CD4-positive, CD25-positive, alpha-beta regulatory T cell (primary cell): ENCODE measurements at regions not wholly inside any gene's neighbourhood (a gene's known extent, or its start where the extent isn't known, plus 50 kb on each side); places are given as distances from the start of the nearest gene placed in this dataset.

ENCODE experiments used
- ATAC-seq, 2 donors: fragments of 150-1000 bp; cut with Tn5 transposase; one replicate each; pipeline ENCODE4 v1.10.0; 2021; ENCODE audit warnings: low read depth in 2 of 2, moderate number of reproducible peaks in 2 of 2, moderate library complexity in 1 of 2
- DNase-seq, 3 donors: peaks; one replicate each; pipeline versions ENCODE4 v3.0.0 to v3.0.0-alpha.2; 2012 to 2022; ENCODE audit warnings: mixed read lengths in 1 of 3
- H3K27ac ChIP-seq: one replicate; pipeline ENCODE4 v1.7.0; 2013; ENCODE audit warnings: mild to moderate bottlenecking, low read length; ENCODE audit not compliant: insufficient read depth, poor library complexity, severe bottlenecking
- H3K27me3 ChIP-seq: one replicate; pipeline ENCODE4 v1.7.0; 2013; ENCODE audit warnings: low read length; ENCODE audit not compliant: control insufficient read depth, insufficient read depth
- H3K36me3 ChIP-seq: one replicate; pipeline ENCODE4 v1.7.0; 2013; ENCODE audit warnings: mild to moderate bottlenecking, low read length, moderate library complexity; ENCODE audit not compliant: control insufficient read depth, insufficient read depth
- H3K4me1 ChIP-seq: 2 replicates; pipeline ENCODE4 v1.7.0; 2013; ENCODE audit warnings: mild to moderate bottlenecking, low read length; ENCODE audit not compliant: insufficient read depth, control insufficient read depth, poor library complexity, severe bottlenecking
- H3K4me3 ChIP-seq: one replicate; pipeline ENCODE4 v1.7.0; 2013; ENCODE audit warnings: low read depth, mild to moderate bottlenecking, low read length, moderate library complexity
- H3K9me3 ChIP-seq, 2 experiments: 1 replicate in 1 of 2; 2 replicates in 1 of 2; pipeline ENCODE4 v1.7.0; 2013; ENCODE audit warnings: low read length in 2 of 2, mild to moderate bottlenecking in 1 of 2, moderate library complexity in 1 of 2; ENCODE audit not compliant: control insufficient read depth in 2 of 2
- H3K27ac Mint-ChIP-seq, 3 donors: one replicate each; pipeline ENCODE4 v1.8.0; 2020 to 2022; ENCODE audit warnings: mild to moderate bottlenecking in 3 of 3, mixed read lengths in 3 of 3, moderate library complexity in 2 of 3
- H3K27me3 Mint-ChIP-seq: one replicate; pipeline ENCODE4 v1.8.0; 2022; ENCODE audit warnings: mild to moderate bottlenecking, mixed read lengths
- H3K36me3 Mint-ChIP-seq: one replicate; pipeline ENCODE4 v1.8.0; 2020; ENCODE audit warnings: mixed read lengths
- H3K4me1 Mint-ChIP-seq, 4 donors: one replicate each; pipeline ENCODE4 v1.8.0; 2020 to 2022; ENCODE audit warnings: mixed read lengths in 4 of 4, mild to moderate bottlenecking in 1 of 4
- H3K4me3 Mint-ChIP-seq, 4 donors: one replicate each; pipeline ENCODE4 v1.8.0; 2020 to 2022; ENCODE audit warnings: mild to moderate bottlenecking in 4 of 4, mixed read lengths in 4 of 4, moderate library complexity in 3 of 4
- H3K9me3 Mint-ChIP-seq, 7 donors: one replicate each; pipeline ENCODE4 v1.8.0; 2020 to 2022; ENCODE audit warnings: mixed read lengths in 7 of 7, mild to moderate bottlenecking in 3 of 7, moderate library complexity in 2 of 7

- H3K27me3 ChIP-seq, result no peaks in the 10 kb centered on the region
- no peaks in the 10 kb centered on the region for H3K36me3 ChIP-seq
- no peaks in the 10 kb centered on the region for H3K4me1 ChIP-seq
- Mint-ChIP-seq H3K27ac (no peak overlapping the region), H3K9me3 (no peaks in the 10 kb centered on the region), H3K27me3 (no peaks in the 10 kb centered on the region), H3K36me3 (no peaks in the 10 kb centered on the region), H3K4me1 (no peaks in the 10 kb centered on the region), H3K4me3 (no peak overlapping the region)
- DNase-seq, result no peak
- ATAC-seq, result no peak
- no peak overlapping the region for H3K27ac ChIP-seq
- no peaks in the 10 kb centered on the region for H3K9me3 ChIP-seq
- no peak overlapping the region for H3K4me3 ChIP-seq
These were observed 586.9 kb upstream of the NR3C2 start for GRCh38 chr4:149029056-149029651.

- no peaks in the 10 kb centered on the region for H3K9me3 ChIP-seq
- Mint-ChIP-seq H3K27ac (no peak overlapping the region), H3K27me3 (no peaks in the 10 kb centered on the region), H3K4me3 (no peak overlapping the region), H3K36me3 (no peaks in the 10 kb centered on the region), H3K4me1 (no peaks in the 10 kb centered on the region), H3K9me3 (peaks cover 0 to under 1% (median 0%) of the 10 kb centered on the region in 7 donors)
- no peak overlapping the region for H3K4me3 ChIP-seq
- ATAC-seq (no peak), DNase-seq (no peak)
- H3K27ac ChIP-seq, result no peak overlapping the region
- H3K36me3 ChIP-seq, result no peaks in the 10 kb centered on the region
- H3K27me3 ChIP-seq, result no peaks in the 10 kb centered on the region
- no peaks in the 10 kb centered on the region for H3K4me1 ChIP-seq
These were observed 584.5 kb upstream of the NR3C2 start for GRCh38 chr4:149026696-149027095.

- H3K27ac Mint-ChIP-seq, result no peak overlapping the region
- no peaks in the 10 kb centered on the region for H3K9me3 ChIP-seq
- H3K36me3 ChIP-seq, result no peaks in the 10 kb centered on the region
- DNase-seq (no peak), ATAC-seq (no peak)
- H3K4me3 ChIP-seq, result no peak overlapping the region
- no peaks in the 10 kb centered on the region for H3K4me1 Mint-ChIP-seq
- no peak overlapping the region for H3K27ac ChIP-seq
- peaks cover 4% of the 10 kb centered on the region for H3K27me3 Mint-ChIP-seq
- no peaks in the 10 kb centered on the region for H3K4me1 ChIP-seq
- H3K4me3 Mint-ChIP-seq, result no peak overlapping the region
- H3K9me3 Mint-ChIP-seq, result peaks cover 0 to 9% (median 1%) of the 10 kb centered on the region in 7 donors
- H3K27me3 ChIP-seq, result no peaks in the 10 kb centered on the region
- no peaks in the 10 kb centered on the region for H3K36me3 Mint-ChIP-seq
These were observed 575.0 kb upstream of the NR3C2 start for GRCh38 chr4:149017002-149017734.

- H3K36me3 ChIP-seq, result no peaks in the 10 kb centered on the region
- Mint-ChIP-seq H3K36me3 (no peaks in the 10 kb centered on the region), H3K27ac (no peak overlapping the region), H3K9me3 (peaks cover 0 to 7% (median 0%) of the 10 kb centered on the region in 7 donors), H3K4me3 (no peak overlapping the region), H3K4me1 (no peaks in the 10 kb centered on the region), H3K27me3 (no peaks in the 10 kb centered on the region)
- no peaks in the 10 kb centered on the region for H3K27me3 ChIP-seq
- no peaks in the 10 kb centered on the region for H3K4me1 ChIP-seq
- H3K9me3 ChIP-seq, result no peaks in the 10 kb centered on the region
- H3K27ac ChIP-seq, result no peak overlapping the region
- H3K4me3 ChIP-seq, result no peak overlapping the region
- ATAC-seq, result no peak
- no peak for DNase-seq
These were observed 567.0 kb upstream of the NR3C2 start for GRCh38 chr4:149009223-149009622.

GRCh38 chr4:149008415-149009025 lies 566.3 kb upstream of the NR3C2 start:
- Histone ChIP-seq H3K27me3 (no peaks in the 10 kb centered on the region), H3K36me3 (no peaks in the 10 kb centered on the region), H3K4me1 (no peaks in the 10 kb centered on the region), H3K27ac (no peak overlapping the region), H3K4me3 (no peak overlapping the region), H3K9me3 (no peaks in the 10 kb centered on the region)
- no peaks in the 10 kb centered on the region for H3K27me3 Mint-ChIP-seq
- no peak overlapping the region for H3K4me3 Mint-ChIP-seq
- no peaks in the 10 kb centered on the region for H3K36me3 Mint-ChIP-seq
- DNase-seq (no peak), ATAC-seq (no peak)
- no peaks in the 10 kb centered on the region for H3K4me1 Mint-ChIP-seq
- no peak overlapping the region for H3K27ac Mint-ChIP-seq
- peaks cover 0 to 7% (median 0%) of the 10 kb centered on the region in 7 donors for H3K9me3 Mint-ChIP-seq

- H3K4me3 Mint-ChIP-seq, result no peak overlapping the region
- no peaks in the 10 kb centered on the region for H3K27me3 Mint-ChIP-seq
- H3K9me3 Mint-ChIP-seq, result peaks cover 0 to 1% (median 0%) of the 10 kb centered on the region in 7 donors
- H3K27ac Mint-ChIP-seq, result no peak overlapping the region
- Histone ChIP-seq H3K4me3 (no peak overlapping the region), H3K36me3 (no peaks in the 10 kb centered on the region), H3K4me1 (no peaks in the 10 kb centered on the region), H3K27ac (no peak overlapping the region), H3K27me3 (no peaks in the 10 kb centered on the region), H3K9me3 (no peaks in the 10 kb centered on the region)
- no peaks in the 10 kb centered on the region for H3K36me3 Mint-ChIP-seq
- no peak for DNase-seq
- no peak for ATAC-seq
- H3K4me1 Mint-ChIP-seq, result no peaks in the 10 kb centered on the region
These were observed 563.0 kb upstream of the NR3C2 start for GRCh38 chr4:149005191-149005590.

GRCh38 chr4:148999924-149000323 lies 557.7 kb upstream of the NR3C2 start:
- Histone ChIP-seq H3K27ac (no peak overlapping the region), H3K4me3 (no peak overlapping the region), H3K4me1 (no peaks in the 10 kb centered on the region), H3K27me3 (no peaks in the 10 kb centered on the region), H3K36me3 (no peaks in the 10 kb centered on the region), H3K9me3 (no peaks in the 10 kb centered on the region)
- no peak for DNase-seq
- Mint-ChIP-seq H3K27me3 (no peaks in the 10 kb centered on the region), H3K4me1 (no peaks in the 10 kb centered on the region), H3K9me3 (peaks cover 0 to 3% (median 0%) of the 10 kb centered on the region in 7 donors), H3K27ac (no peak overlapping the region), H3K4me3 (no peak overlapping the region), H3K36me3 (no peaks in the 10 kb centered on the region)
- no peak for ATAC-seq
